ENCODE measurements at regions not wholly inside any gene's neighbourhood (a gene's known extent, or its start where the extent isn't known, plus 50 kb on each side); places are given as distances from the start of the nearest gene placed in this dataset.

GRCh38 chr4:137370679-137371078 lies 161.6 kb downstream of the PCDH18 start:
- no peak overlapping the region for H3K4me3 Mint-ChIP-seq (ENCODE audit: unreplicated experiment)
- H3K36me3 Mint-ChIP-seq (ENCODE audit: unreplicated experiment), result no peaks in the 10 kb centered on the region
- no peaks in the 10 kb centered on the region for H3K9me3 Mint-ChIP-seq (ENCODE audit: unreplicated experiment)
- peaks cover 38% of the 10 kb centered on the region for H3K4me1 Mint-ChIP-seq (ENCODE audit: unreplicated experiment)
- DNase-seq (ENCODE audit: extremely low spot score, unreplicated experiment), result no peak
- TF ChIP-seq CTCF (IDR thresholded peaks at IDR 0.05), result no peak
- H3K27ac Mint-ChIP-seq (ENCODE audit: unreplicated experiment), result peak overlapping the region; percentile 73
- H3K27me3 Mint-ChIP-seq (ENCODE audit: unreplicated experiment), result no peaks in the 10 kb centered on the region

- no peak for DNase-seq (ENCODE audit: extremely low spot score, unreplicated experiment)
- Mint-ChIP-seq H3K9me3 (ENCODE audit: unreplicated experiment) (no peaks in the 10 kb centered on the region), H3K36me3 (ENCODE audit: unreplicated experiment) (no peaks in the 10 kb centered on the region), H3K27me3 (ENCODE audit: unreplicated experiment) (no peaks in the 10 kb centered on the region), H3K4me3 (ENCODE audit: unreplicated experiment) (no peak overlapping the region), H3K4me1 (ENCODE audit: unreplicated experiment) (peaks cover 33% of the 10 kb centered on the region), H3K27ac (ENCODE audit: unreplicated experiment) (peak overlapping the region; percentile 73)
- no peak for TF ChIP-seq CTCF (IDR thresholded peaks at IDR 0.05)
Observed at GRCh38 chr4:137370206-137370633, 162.1 kb downstream of the PCDH18 start.

- H3K9me3 Mint-ChIP-seq (ENCODE audit: unreplicated experiment), result no peaks in the 10 kb centered on the region
- no peak for DNase-seq (ENCODE audit: extremely low spot score, unreplicated experiment)
- peaks cover 23% of the 10 kb centered on the region for H3K4me1 Mint-ChIP-seq (ENCODE audit: unreplicated experiment)
- H3K27ac Mint-ChIP-seq (ENCODE audit: unreplicated experiment), result no peak overlapping the region
- H3K4me3 Mint-ChIP-seq (ENCODE audit: unreplicated experiment), result no peak overlapping the region
- peaks cover 2% of the 10 kb centered on the region for H3K36me3 Mint-ChIP-seq (ENCODE audit: unreplicated experiment)
- no peaks in the 10 kb centered on the region for H3K27me3 Mint-ChIP-seq (ENCODE audit: unreplicated experiment)
- no peak for TF ChIP-seq CTCF (IDR thresholded peaks at IDR 0.05)
Observed at GRCh38 chr4:137367620-137368019, 164.7 kb downstream of the PCDH18 start.

GRCh38 chr4:137363496-137363895 lies 168.8 kb downstream of the PCDH18 start:
- Mint-ChIP-seq H3K4me1 (ENCODE audit: unreplicated experiment) (peaks cover 49% of the 10 kb centered on the region), H3K27ac (ENCODE audit: unreplicated experiment) (no peak overlapping the region)
- no peak for DNase-seq (ENCODE audit: extremely low spot score, unreplicated experiment)

More at GRCh38 chr4:137363496-137363895, 168.8 kb downstream of the PCDH18 start:
- H3K36me3 Mint-ChIP-seq (ENCODE audit: unreplicated experiment), result peaks cover 2% of the 10 kb centered on the region
- no peaks in the 10 kb centered on the region for H3K9me3 Mint-ChIP-seq (ENCODE audit: unreplicated experiment)
- no peak for TF ChIP-seq CTCF (IDR thresholded peaks at IDR 0.05)
- H3K27me3 Mint-ChIP-seq (ENCODE audit: unreplicated experiment), result no peaks in the 10 kb centered on the region
- no peak overlapping the region for H3K4me3 Mint-ChIP-seq (ENCODE audit: unreplicated experiment)
